H1 (cell line): ENCODE measurements at regions not wholly inside any gene's neighbourhood (a gene's known extent, or its start where the extent isn't known, plus 50 kb on each side); places are given as distances from the start of the nearest gene placed in this dataset.

Experiments used
- CTCF ChIA-PET: fragments of 300-600 bp; sonication (Branson Sonifier 250); formaldehyde crosslinking; loops from one replicate; lab custom pipeline; 2021; ENCODE audit not compliant: partially characterized antibody; lab: Charles Lee
- POLR2A ChIA-PET: fragments of 300-600 bp; sonication (Branson Sonifier 250); formaldehyde crosslinking; loops from one replicate; lab custom pipeline; 2021; ENCODE audit warnings: inconsistent platforms; ENCODE audit not compliant: partially characterized antibody; lab: Charles Lee
- DNase-seq, 2 experiments: peaks; one replicate each; pipeline versions ENCODE4 v3.0.0 to v3.0.0-alpha.2; 2010 to 2022; ENCODE audit warnings: low spot score in 2 of 2, low read depth in 1 of 2, mixed read lengths in 1 of 2
- FAIRE-seq: peaks from 2 replicates; lab custom pipeline; 2011; peaks lifted over from hg19 to GRCh38; lab: Jason Lieb, UNC
- H2AFZ ChIP-seq: 2 replicates; pipeline ENCODE4 v1.8.1; 2012; ENCODE audit warnings: low read length, inconsistent platforms
- H2AK5ac ChIP-seq: 2 replicates; pipeline ENCODE4 v1.6.1; 2013; ENCODE audit warnings: low read depth, low read length
- H2BK120ac ChIP-seq: replicated peaks from 2 replicates; pipeline ENCODE3; 2013; ENCODE audit warnings: low read depth, low read length, inconsistent platforms
- H2BK12ac ChIP-seq: 2 replicates; pipeline ENCODE4 v1.6.1; 2013; ENCODE audit warnings: low read depth, low read length
- H2BK15ac ChIP-seq: 2 replicates; pipeline ENCODE4 v1.6.1; 2013; ENCODE audit warnings: low read length
- H2BK20ac ChIP-seq: 2 replicates; pipeline ENCODE4 v1.6.1; 2013; ENCODE audit warnings: low read length
- H2BK5ac ChIP-seq: 2 replicates; pipeline ENCODE4 v1.6.1; 2013; ENCODE audit warnings: low read depth, low read length
- H3K14ac ChIP-seq: 2 replicates; pipeline ENCODE4 v1.6.1; 2013; ENCODE audit warnings: inconsistent platforms; ENCODE audit not compliant: insufficient read length
- H3K18ac ChIP-seq: 2 replicates; pipeline ENCODE4 v1.6.1; 2013; ENCODE audit warnings: low read length; ENCODE audit errors: extremely low read depth
- H3K23ac ChIP-seq: 2 replicates; pipeline ENCODE4 v1.6.1; 2013; ENCODE audit warnings: inconsistent platforms; ENCODE audit not compliant: insufficient read length
- H3K23me2 ChIP-seq: 2 replicates; pipeline ENCODE4 v1.6.1; 2013; ENCODE audit warnings: low read depth, low read length
- H3K27ac ChIP-seq: 2 replicates; pipeline ENCODE4 v1.6.1; 2011; ENCODE audit warnings: low read depth, low read length, inconsistent platforms
- H3K27me3 ChIP-seq, 4 experiments: replicated peaks in 1 of 4; 1 replicate in 1 of 4; 2 replicates in 3 of 4; pipeline versions ENCODE4 v1.6.1 to v1.8.1; 2011 to 2013; ENCODE audit warnings: low read length in 3 of 4, mild to moderate bottlenecking in 3 of 4, inconsistent platforms in 2 of 4, mixed read lengths in 2 of 4, moderate library complexity in 1 of 4; ENCODE audit not compliant: control insufficient read depth in 3 of 4, insufficient read depth in 3 of 4; ENCODE audit errors: extremely low read depth in 1 of 4
- H3K36me3 ChIP-seq, 4 experiments: 2 replicates each; pipeline versions ENCODE4 v1.6.1 to v1.8.1; 2011 to 2013; ENCODE audit warnings: mild to moderate bottlenecking in 4 of 4, low read length in 3 of 4, moderate library complexity in 2 of 4, control low read depth in 1 of 4, inconsistent platforms in 1 of 4; ENCODE audit not compliant: insufficient read depth in 4 of 4, control insufficient read depth in 2 of 4
- H3K4ac ChIP-seq: replicated peaks from 2 replicates; pipeline ENCODE3; 2013; ENCODE audit warnings: low read length, low read depth, mixed read lengths, inconsistent platforms; ENCODE audit not compliant: insufficient read length
- H3K4me1 ChIP-seq, 4 experiments: replicated peaks in 1 of 4; 1 replicate in 1 of 4; 2 replicates in 3 of 4; pipeline versions ENCODE4 v1.6.1 to v1.8.1; 2011 to 2013; ENCODE audit warnings: low read length in 3 of 4, inconsistent platforms in 2 of 4, mixed read lengths in 1 of 4; ENCODE audit not compliant: insufficient read depth in 4 of 4, control insufficient read depth in 3 of 4
- H3K4me2 ChIP-seq, 2 experiments: 2 replicates each; pipeline versions ENCODE4 v1.6.1 to v1.8.1; 2011 to 2013; ENCODE audit warnings: low read depth in 2 of 2, low read length in 2 of 2, control low read depth in 1 of 2, inconsistent platforms in 1 of 2, mild to moderate bottlenecking in 1 of 2; ENCODE audit not compliant: insufficient read depth in 1 of 2
- H3K4me3 ChIP-seq, 4 experiments: fragments of 200-600, 300-600 bp in 1 of 4; sonication (generic), shearing (Covaris generic), sonication (Bioruptor Twin) in 1 of 4; 2 replicates each; pipeline versions ENCODE4 v1.5.1 to v1.8.1; 2011 to 2016; ENCODE audit warnings: low read length in 4 of 4, low read depth in 3 of 4, control low read depth in 2 of 4, inconsistent platforms in 2 of 4, mild to moderate bottlenecking in 2 of 4, mixed read lengths in 1 of 4, moderate library complexity in 1 of 4; ENCODE audit not compliant: insufficient read depth in 2 of 4; ENCODE audit errors: extremely low read depth in 1 of 4
- H3K56ac ChIP-seq: replicated peaks from 2 replicates; pipeline ENCODE3; 2013; ENCODE audit warnings: low read depth, mild to moderate bottlenecking, mixed read lengths, low read length, inconsistent platforms; ENCODE audit not compliant: insufficient read length
- H3K79me1 ChIP-seq: 2 replicates; pipeline ENCODE4 v1.6.1; 2013; ENCODE audit warnings: low read depth, low read length, control low read depth
- H3K79me2 ChIP-seq, 2 experiments: 2 replicates each; pipeline versions ENCODE4 v1.6.1 to v1.8.1; 2012 to 2013; ENCODE audit warnings: low read length in 2 of 2, mild to moderate bottlenecking in 2 of 2, inconsistent platforms in 1 of 2; ENCODE audit not compliant: insufficient read depth in 2 of 2, control insufficient read depth in 1 of 2
- H3K9ac ChIP-seq, 4 experiments: replicated peaks in 1 of 4; 1 replicate in 1 of 4; 2 replicates in 3 of 4; pipeline versions ENCODE4 v1.6.1 to v1.8.1; 2011 to 2013; ENCODE audit warnings: low read depth in 3 of 4, low read length in 3 of 4, control low read depth in 2 of 4, mild to moderate bottlenecking in 2 of 4, moderate library complexity in 2 of 4, inconsistent platforms in 1 of 4; ENCODE audit errors: extremely low read depth in 1 of 4
- H3K9me3 ChIP-seq, 2 experiments: 2 replicates each; pipeline versions ENCODE4 v1.6.1 to v1.8.1; 2012 to 2013; ENCODE audit warnings: mild to moderate bottlenecking in 2 of 2, moderate library complexity in 2 of 2, control low read depth in 1 of 2, inconsistent platforms in 1 of 2, low read depth in 1 of 2, low read length in 1 of 2, mixed read lengths in 1 of 2; ENCODE audit not compliant: insufficient read depth in 2 of 2
- H4K20me1 ChIP-seq, 2 experiments: replicated peaks in 1 of 2; 2 replicates each; pipeline versions ENCODE3 to v1.8.1; 2011 to 2013; ENCODE audit warnings: inconsistent platforms in 2 of 2, low read length in 2 of 2, mild to moderate bottlenecking in 1 of 2; ENCODE audit not compliant: insufficient read depth in 2 of 2, control insufficient read depth in 1 of 2
- H4K5ac ChIP-seq: 2 replicates; pipeline ENCODE4 v1.6.1; 2013; ENCODE audit warnings: low read length, low read depth, mixed read lengths, inconsistent platforms; ENCODE audit not compliant: insufficient read length
- H4K8ac ChIP-seq: 2 replicates; pipeline ENCODE4 v1.8.0; 2013; ENCODE audit warnings: mild to moderate bottlenecking, moderate library complexity, low read length, inconsistent platforms; ENCODE audit not compliant: insufficient read depth; ENCODE audit errors: extremely low read depth
- H4K91ac ChIP-seq: replicated peaks from 2 replicates; pipeline ENCODE3; 2013; ENCODE audit warnings: low read length, mixed read lengths, inconsistent platforms; ENCODE audit not compliant: insufficient read length
- CHD1 ChIP-seq: IDR thresholded peaks from 2 replicates; pipeline ENCODE4 v1.6.1; 2012; ENCODE audit warnings: low read depth, low read length, improper control_type of control experiment
- EZH2 ChIP-seq: fragments of 200-600 bp; sonication (generic); IDR thresholded peaks from 2 replicates; pipeline ENCODE4 v1.7.1; 2012; ENCODE audit warnings: low read depth, mild to moderate bottlenecking, moderate library complexity, low read length, inconsistent platforms; ENCODE audit not compliant: severe bottlenecking
- HDAC2 ChIP-seq, 2 experiments: fragments of 300-600 bp in 1 of 2; sonication (generic) in 1 of 2; IDR thresholded peaks; 2 replicates each; pipeline ENCODE4 v1.6.1; 2011 to 2012; ENCODE audit warnings: low read depth in 2 of 2, low read length in 2 of 2, mild to moderate bottlenecking in 2 of 2, moderate library complexity in 2 of 2, borderline replicate concordance in 1 of 2, inconsistent platforms in 1 of 2
- JUN ChIP-seq: IDR thresholded peaks from 2 replicates; pipeline ENCODE4 v1.6.1; 2011; ENCODE audit warnings: low read depth, mild to moderate bottlenecking, improper control_type of control experiment, low read length
- KDM1A ChIP-seq: fragments of 200-600, 300-600 bp; sonication (generic); IDR thresholded peaks from 2 replicates; pipeline ENCODE4 v1.7.1; 2016; ENCODE audit warnings: mild to moderate bottlenecking, low read length, borderline replicate concordance
- NRF1 ChIP-seq: IDR thresholded peaks from 2 replicates; pipeline ENCODE4 v1.6.1; 2011; ENCODE audit warnings: mild to moderate bottlenecking, low read depth, low read length, improper control_type of control experiment
- RBBP5 ChIP-seq: IDR thresholded peaks from 2 replicates; pipeline ENCODE4 v1.7.1; 2012; ENCODE audit warnings: low read depth, mild to moderate bottlenecking, inconsistent platforms, low read length, moderate library complexity, borderline replicate concordance
- RNF2 ChIP-seq: fragments of 200-900, 300-1000 bp; sonication (generic); IDR thresholded peaks from 2 replicates; pipeline ENCODE4 v1.7.1; 2016; ENCODE audit warnings: borderline replicate concordance, low read depth, mild to moderate bottlenecking, antibody characterized with exemption, low read length; ENCODE audit not compliant: poor library complexity, severe bottlenecking; ENCODE audit errors: missing control alignments
- RXRA ChIP-seq: IDR thresholded peaks from 2 replicates; pipeline ENCODE4 v1.6.1; 2011; ENCODE audit warnings: low read depth, mild to moderate bottlenecking, low read length, moderate library complexity; ENCODE audit not compliant: insufficient read depth
- SIN3A ChIP-seq, 2 experiments: IDR thresholded peaks in 1 of 2; conservative IDR thresholded peaks in 1 of 2; 2 replicates each; pipeline ENCODE4 v1.6.1; 2011 to 2012; ENCODE audit warnings: low read length in 2 of 2, improper control_type of control experiment in 1 of 2, low read depth in 1 of 2, mild to moderate bottlenecking in 1 of 2
- SUZ12 ChIP-seq: fragments of 200-600 bp; sonication (generic); IDR thresholded peaks from 2 replicates; pipeline ENCODE4 v1.6.1; 2012; ENCODE audit warnings: mild to moderate bottlenecking, inconsistent platforms, low read length, moderate library complexity, mixed read lengths
- TAF1 ChIP-seq: IDR thresholded peaks from 2 replicates; pipeline ENCODE4 v1.6.1; 2011; ENCODE audit warnings: mild to moderate bottlenecking, low read depth, low read length
- TAF7 ChIP-seq: optimal IDR thresholded peaks from 2 replicates; pipeline ENCODE3; 2011; ENCODE audit warnings: low read depth, mild to moderate bottlenecking, inconsistent platforms, low read length, moderate library complexity, borderline replicate concordance

DNA sequence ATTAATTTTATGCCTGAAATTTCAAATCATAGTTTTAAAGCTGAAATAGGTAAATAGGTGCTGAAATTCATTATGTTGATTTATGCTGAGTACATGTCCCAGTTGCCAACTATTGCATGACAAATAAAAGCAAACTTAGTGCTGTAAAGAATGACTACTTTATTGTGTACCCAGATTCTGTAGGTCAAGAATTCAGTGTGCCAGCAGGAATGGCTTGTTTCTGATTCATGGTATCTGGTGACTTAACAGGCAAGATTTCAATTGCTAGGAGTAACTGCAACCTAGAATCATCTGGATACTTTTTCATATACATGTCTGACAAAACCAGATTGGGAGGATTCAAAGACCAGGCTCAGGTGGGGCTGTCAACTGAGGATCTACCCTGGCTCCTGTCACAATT lies 678.4 kb upstream of the ADAMTS5 start:
- ChIA-PET POLR2A (no interaction called here), CTCF (interaction anchor here (1.6 kb wide), 1 partner anchor 19 kb away, joined by 3 read pairs; no protein-coding TSS in a partner anchor)
- H4K20me1 ChIP-seq: no peaks in the 10 kb centered on the region
- H4K91ac ChIP-seq: no peak overlapping the region
- H3K9me3 ChIP-seq: no peaks in the 10 kb centered on the region
- H3K9ac ChIP-seq: no peak overlapping the region
- H2BK120ac ChIP-seq: no peak overlapping the region
- no peak overlapping the region for H2BK12ac ChIP-seq
- H4K8ac ChIP-seq: no peak overlapping the region
- no peak overlapping the region for H2AK5ac ChIP-seq
- DNase-seq (no peak), FAIRE-seq (no peak)
- no peaks in the 10 kb centered on the region for H3K79me1 ChIP-seq
- no peak overlapping the region for H2BK20ac ChIP-seq
- H3K36me3 ChIP-seq: no peaks in the 10 kb centered on the region
- H4K5ac ChIP-seq: no peak overlapping the region
- no peak overlapping the region for H3K18ac ChIP-seq
- H2BK15ac ChIP-seq: no peak overlapping the region
- H3K4me2 ChIP-seq: no peak overlapping the region
- no peak overlapping the region for H3K27ac ChIP-seq
- no peak overlapping the region for H3K56ac ChIP-seq
- H3K23me2 ChIP-seq: no peaks in the 10 kb centered on the region
- H3K14ac ChIP-seq: no peak overlapping the region
- no peak overlapping the region for H3K4ac ChIP-seq
- no peaks in the 10 kb centered on the region for H3K79me2 ChIP-seq
- no peak overlapping the region for H3K4me3 ChIP-seq
- no peak overlapping the region for H3K23ac ChIP-seq
- no peak overlapping the region for H2AFZ ChIP-seq
- no peaks in the 10 kb centered on the region for H3K27me3 ChIP-seq
- no peaks in the 10 kb centered on the region for H3K4me1 ChIP-seq
- no peak overlapping the region for H2BK5ac ChIP-seq
- TF ChIP-seq HDAC2 (IDR thresholded peaks at IDR 0.05; ENCODE audit: borderline replicate concordance in 1 of 2, low read depth in 2 of 2, low read length in 2 of 2): no peak
- no peak for TF ChIP-seq TAF1
- TF ChIP-seq SUZ12: no peak
- TF ChIP-seq RXRA: no peak
- TF ChIP-seq EZH2: no peak
- no peak for TF ChIP-seq JUN
- no peak for TF ChIP-seq NRF1
- no peak for TF ChIP-seq TAF7
- TF ChIP-seq RNF2: no peak
- TF ChIP-seq RBBP5: no peak
- no peak for TF ChIP-seq CHD1
- TF ChIP-seq SIN3A (conservative IDR thresholded peaks at IDR 0.05 in 1 of 2, IDR thresholded peaks at IDR 0.05 in 1 of 2; ENCODE audit: low read depth in 1 of 2, low read length in 2 of 2): no peak
- TF ChIP-seq KDM1A: no peak
